HepG2 (cell line): ENCODE measurements at regions not wholly inside any gene's neighbourhood (a gene's known extent, or its start where the extent isn't known, plus 50 kb on each side); places are given as distances from the start of the nearest gene placed in this dataset.

Experiments
- MLLT10 ChIP-seq: sonication (generic); formaldehyde crosslinking; IDR thresholded peaks from 2 replicates; pipeline ENCODE4 v1.4.0; 2020; ENCODE audit warnings: missing genetic modification reagents
- NFRKB ChIP-seq: fragments of 450-650 bp; IDR thresholded peaks from 2 replicates; pipeline ENCODE4 v1.6.1; 2017
- PHF21A ChIP-seq: sonication (generic); formaldehyde crosslinking; IDR thresholded peaks from 2 replicates; pipeline ENCODE4 v1.5.0; 2020; ENCODE audit warnings: mild to moderate bottlenecking, missing genetic modification reagents
- POLR2AphosphoS5 ChIP-seq: IDR thresholded peaks from 2 replicates; pipeline ENCODE4 v1.6.1; 2012; ENCODE audit warnings: low read depth, low read length
- RFX5 ChIP-seq: IDR thresholded peaks from 2 replicates; pipeline ENCODE4 v1.6.1; 2011; ENCODE audit warnings: low read depth, low read length, improper control_type of control experiment
- SP4 ChIP-seq: sonication (generic); formaldehyde crosslinking; IDR thresholded peaks from 2 replicates; pipeline ENCODE4 v1.8.1; 2023; ENCODE audit warnings: mild to moderate bottlenecking, missing genetic modification reagents
- SRF ChIP-seq: IDR thresholded peaks from 2 replicates; pipeline ENCODE4 v1.6.1; 2011; ENCODE audit warnings: mild to moderate bottlenecking, low read depth, low read length, moderate library complexity
- ZSCAN20 ChIP-seq: sonication (generic); formaldehyde crosslinking; IDR thresholded peaks from 2 replicates; pipeline ENCODE4 v1.4.0; 2020; ENCODE audit warnings: missing genetic modification reagents, mild to moderate bottlenecking, borderline replicate concordance
- TF ChIP-seq, protein P1 (sequence below): sonication (generic); formaldehyde crosslinking; IDR thresholded peaks from 2 replicates; pipeline ENCODE4 v1.4.0; 2020; ENCODE audit warnings: missing genetic modification reagents, mild to moderate bottlenecking, borderline replicate concordance
- TF ChIP-seq, protein P2 (sequence below): sonication (generic); formaldehyde crosslinking; IDR thresholded peaks from 2 replicates; pipeline ENCODE4 v1.5.0; 2020; ENCODE audit warnings: mild to moderate bottlenecking, missing genetic modification reagents, moderate library complexity
- TF ChIP-seq, protein P3 (sequence below): IDR thresholded peaks from 2 replicates; pipeline ENCODE4 v1.6.1; 2016; ENCODE audit warnings: low read depth
- TF ChIP-seq, protein P4 (sequence below): IDR thresholded peaks from 2 replicates; pipeline ENCODE4 v1.6.1; 2012; ENCODE audit warnings: inconsistent platforms

DNA sequence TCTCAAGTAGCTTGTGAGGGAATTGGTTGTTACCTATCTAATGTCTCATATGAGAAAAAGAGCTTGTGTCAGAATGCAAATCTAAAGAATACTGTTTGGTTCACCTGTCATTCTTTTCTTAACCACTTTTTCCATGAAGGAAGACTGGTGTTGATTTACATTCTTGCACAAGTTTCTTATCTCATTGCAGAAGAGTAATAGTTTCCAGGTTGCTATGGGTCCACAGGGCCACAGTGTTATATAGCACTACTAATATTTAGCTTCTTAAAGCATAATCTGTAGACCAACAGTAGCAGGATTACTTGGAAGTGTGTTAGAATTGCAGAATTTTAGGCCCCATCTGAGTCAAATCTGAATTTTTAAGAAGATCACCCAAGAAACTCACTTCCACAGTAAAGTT lies 697.5 kb downstream of the GBE1 start:
- TF ChIP-seq, protein P1, sequence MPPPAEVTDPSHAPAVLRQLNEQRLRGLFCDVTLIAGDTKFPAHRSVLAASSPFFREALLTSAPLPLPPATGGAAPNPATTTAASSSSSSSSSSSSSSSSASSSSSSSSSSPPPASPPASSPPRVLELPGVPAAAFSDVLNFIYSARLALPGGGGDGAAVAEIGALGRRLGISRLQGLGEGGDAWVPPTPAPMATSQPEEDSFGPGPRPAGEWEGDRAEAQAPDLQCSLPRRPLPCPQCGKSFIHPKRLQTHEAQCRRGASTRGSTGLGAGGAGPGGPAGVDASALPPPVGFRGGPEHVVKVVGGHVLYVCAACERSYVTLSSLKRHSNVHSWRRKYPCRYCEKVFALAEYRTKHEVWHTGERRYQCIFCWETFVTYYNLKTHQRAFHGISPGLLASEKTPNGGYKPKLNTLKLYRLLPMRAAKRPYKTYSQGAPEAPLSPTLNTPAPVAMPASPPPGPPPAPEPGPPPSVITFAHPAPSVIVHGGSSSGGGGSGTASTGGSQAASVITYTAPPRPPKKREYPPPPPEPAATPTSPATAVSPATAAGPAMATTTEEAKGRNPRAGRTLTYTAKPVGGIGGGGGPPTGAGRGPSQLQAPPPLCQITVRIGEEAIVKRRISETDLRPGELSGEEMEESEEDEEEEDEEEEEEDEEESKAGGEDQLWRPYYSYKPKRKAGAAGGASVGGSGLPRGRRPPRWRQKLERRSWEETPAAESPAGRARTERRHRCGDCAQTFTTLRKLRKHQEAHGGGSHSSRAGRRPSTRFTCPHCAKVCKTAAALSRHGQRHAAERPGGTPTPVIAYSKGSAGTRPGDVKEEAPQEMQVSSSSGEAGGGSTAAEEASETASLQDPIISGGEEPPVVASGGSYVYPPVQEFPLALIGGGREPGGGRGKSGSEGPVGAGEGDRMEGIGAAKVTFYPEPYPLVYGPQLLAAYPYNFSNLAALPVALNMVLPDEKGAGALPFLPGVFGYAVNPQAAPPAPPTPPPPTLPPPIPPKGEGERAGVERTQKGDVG (CRISPR knock-in tag): no peak
- TF ChIP-seq, protein P2, sequence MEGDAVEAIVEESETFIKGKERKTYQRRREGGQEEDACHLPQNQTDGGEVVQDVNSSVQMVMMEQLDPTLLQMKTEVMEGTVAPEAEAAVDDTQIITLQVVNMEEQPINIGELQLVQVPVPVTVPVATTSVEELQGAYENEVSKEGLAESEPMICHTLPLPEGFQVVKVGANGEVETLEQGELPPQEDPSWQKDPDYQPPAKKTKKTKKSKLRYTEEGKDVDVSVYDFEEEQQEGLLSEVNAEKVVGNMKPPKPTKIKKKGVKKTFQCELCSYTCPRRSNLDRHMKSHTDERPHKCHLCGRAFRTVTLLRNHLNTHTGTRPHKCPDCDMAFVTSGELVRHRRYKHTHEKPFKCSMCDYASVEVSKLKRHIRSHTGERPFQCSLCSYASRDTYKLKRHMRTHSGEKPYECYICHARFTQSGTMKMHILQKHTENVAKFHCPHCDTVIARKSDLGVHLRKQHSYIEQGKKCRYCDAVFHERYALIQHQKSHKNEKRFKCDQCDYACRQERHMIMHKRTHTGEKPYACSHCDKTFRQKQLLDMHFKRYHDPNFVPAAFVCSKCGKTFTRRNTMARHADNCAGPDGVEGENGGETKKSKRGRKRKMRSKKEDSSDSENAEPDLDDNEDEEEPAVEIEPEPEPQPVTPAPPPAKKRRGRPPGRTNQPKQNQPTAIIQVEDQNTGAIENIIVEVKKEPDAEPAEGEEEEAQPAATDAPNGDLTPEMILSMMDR (CRISPR knock-in tag): no peak
- TF ChIP-seq SRF (no peak), POLR2AphosphoS5 (no peak), ZSCAN20 (CRISPR knock-in tag) (no peak), MLLT10 (CRISPR knock-in tag) (no peak), RFX5 (no peak), SP4 (CRISPR knock-in tag) (no peak), PHF21A (CRISPR knock-in tag) (no peak), NFRKB (no peak)
- TF ChIP-seq, protein P3, sequence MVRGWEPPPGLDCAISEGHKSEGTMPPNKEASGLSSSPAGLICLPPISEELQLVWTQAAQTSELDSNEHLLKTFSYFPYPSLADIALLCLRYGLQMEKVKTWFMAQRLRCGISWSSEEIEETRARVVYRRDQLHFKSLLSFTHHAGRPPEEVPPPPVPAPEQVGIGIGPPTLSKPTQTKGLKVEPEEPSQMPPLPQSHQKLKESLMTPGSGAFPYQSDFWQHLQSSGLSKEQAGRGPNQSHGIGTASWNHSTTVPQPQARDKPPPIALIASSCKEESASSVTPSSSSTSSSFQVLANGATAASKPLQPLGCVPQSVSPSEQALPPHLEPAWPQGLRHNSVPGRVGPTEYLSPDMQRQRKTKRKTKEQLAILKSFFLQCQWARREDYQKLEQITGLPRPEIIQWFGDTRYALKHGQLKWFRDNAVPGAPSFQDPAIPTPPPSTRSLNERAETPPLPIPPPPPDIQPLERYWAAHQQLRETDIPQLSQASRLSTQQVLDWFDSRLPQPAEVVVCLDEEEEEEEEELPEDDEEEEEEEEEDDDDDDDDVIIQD (CRISPR knock-in tag): no peak
- TF ChIP-seq, protein P4, sequence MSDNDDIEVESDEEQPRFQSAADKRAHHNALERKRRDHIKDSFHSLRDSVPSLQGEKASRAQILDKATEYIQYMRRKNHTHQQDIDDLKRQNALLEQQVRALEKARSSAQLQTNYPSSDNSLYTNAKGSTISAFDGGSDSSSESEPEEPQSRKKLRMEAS: no peak
